RWPE1 (cell line): ENCODE measurements at regions not wholly inside any gene's neighbourhood (a gene's known extent, or its start where the extent isn't known, plus 50 kb on each side); places are given as distances from the start of the nearest gene placed in this dataset.

ENCODE experiments used
- CTCF ChIA-PET: fragments of 350-600 bp; sonication (Branson Sonifier 250); formaldehyde crosslinking; extraction: SDS; loops from one replicate; lab custom pipeline; 2021; lab: Yijun Ruan, JAX
- POLR2A ChIA-PET: fragments of 400-600 bp; formaldehyde crosslinking; extraction: SDS; loops from one replicate; lab custom pipeline; 2020; ENCODE audit warnings: antibody characterized with exemption; ENCODE audit not compliant: low non-redundant PET; lab: Yijun Ruan, JAX
- DNase-seq: peaks from one replicate; pipeline ENCODE4 v3.0.0; 2012; ENCODE audit warnings: low spot score
- H3K27ac ChIP-seq: fragments of 450-650 bp; 2 replicates; pipeline ENCODE4 v1.5.1; 2017
- CTCF ChIP-seq: fragments of 450-650 bp; conservative IDR thresholded peaks from 2 replicates; pipeline ENCODE4 v1.5.1; 2017; ENCODE audit warnings: low read depth, mild to moderate bottlenecking

GRCh38 chr13:80118099-80118498 lies 222.8 kb downstream of the SPRY2 start:
- CTCF ChIA-PET = no interaction called here
- POLR2A ChIA-PET = no interaction called here

GRCh38 chr13:80117515-80117914 lies 223.4 kb downstream of the SPRY2 start:
- DNase-seq = no peak
- no peak overlapping the region for H3K27ac ChIP-seq
- no peak for TF ChIP-seq CTCF
- CTCF ChIA-PET = no interaction called here
- POLR2A ChIA-PET = no interaction called here

More at GRCh38 chr13:80118099-80118498, 222.8 kb downstream of the SPRY2 start:
- no peak for TF ChIP-seq CTCF
- no peak overlapping the region for H3K27ac ChIP-seq
- no peak for DNase-seq

GRCh38 chr13:80116107-80116506 lies 224.8 kb downstream of the SPRY2 start:
- no peak for TF ChIP-seq CTCF
- peak; percentile 14 for DNase-seq
- ChIA-PET POLR2A (no interaction called here), CTCF (no interaction called here)
- H3K27ac ChIP-seq = no peak overlapping the region

- DNase-seq = no peak
- CTCF ChIA-PET = no interaction called here
- no peak for TF ChIP-seq CTCF
- POLR2A ChIA-PET = no interaction called here
- no peak overlapping the region for H3K27ac ChIP-seq
Observed at GRCh38 chr13:80115616-80116015, 225.3 kb downstream of the SPRY2 start.

- ChIA-PET POLR2A (no interaction called here), CTCF (no interaction called here)
- DNase-seq = no peak
- TF ChIP-seq CTCF = no peak
- no peak overlapping the region for H3K27ac ChIP-seq
Observed at GRCh38 chr13:80113714-80114454, 227.0 kb downstream of the SPRY2 start.

- TF ChIP-seq CTCF = no peak
- CTCF ChIA-PET = no interaction called here
- H3K27ac ChIP-seq = no peak overlapping the region
- no peak for DNase-seq
- POLR2A ChIA-PET = no interaction called here
Observed at GRCh38 chr13:80109303-80109702, 231.6 kb downstream of the SPRY2 start.
